ENCODE measurements at regions not wholly inside any gene's neighbourhood (a gene's known extent, or its start where the extent isn't known, plus 50 kb on each side); places are given as distances from the start of the nearest gene placed in this dataset.

DNA sequence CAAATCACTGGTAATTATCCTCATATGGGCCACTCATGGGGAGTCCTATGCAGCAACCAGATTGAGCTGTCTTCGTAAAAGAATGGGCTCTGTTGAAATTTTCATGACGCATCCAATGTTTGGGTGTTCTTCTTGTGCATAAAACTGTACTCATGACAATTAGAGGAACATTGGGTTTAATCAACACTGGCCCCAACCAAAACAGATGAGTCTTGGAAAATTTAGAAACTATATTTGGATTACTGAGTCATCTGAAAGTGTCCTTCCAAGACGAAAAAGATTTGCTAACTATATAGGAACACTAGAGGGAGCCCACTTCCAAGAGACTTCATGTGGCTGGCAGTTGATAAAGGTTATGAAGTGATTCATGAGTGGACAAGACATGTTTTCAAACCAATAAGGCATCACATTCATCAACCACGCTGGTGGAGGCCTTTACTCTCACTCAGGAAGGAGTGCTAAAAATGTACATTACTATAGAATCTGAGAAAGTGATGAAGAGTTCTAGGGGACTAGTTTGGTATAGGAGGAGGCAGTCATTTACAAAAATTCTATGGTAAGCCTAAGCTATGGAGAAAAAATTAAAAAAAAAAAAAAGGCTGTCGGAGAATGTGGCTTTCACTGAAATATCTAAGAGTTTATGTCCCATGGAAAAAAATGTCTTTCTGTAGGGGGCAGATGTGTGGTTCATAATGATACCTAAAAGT is 313.5 kb downstream of the PRDM9 start:
- Histone ChIP-seq H3K27me3 (ENCODE audit: control insufficient read depth, extremely low read depth, insufficient read depth, low read length) (no peaks in the 10 kb centered on the region), H3K27ac (ENCODE audit: control insufficient read depth, insufficient read depth, low read length) (no peak overlapping the region), H3K9me1 (ENCODE audit: control insufficient read depth, extremely low read depth, insufficient read depth, low read length) (no peaks in the 10 kb centered on the region), H3K79me2 (ENCODE audit: control insufficient read depth, insufficient read depth, low read length) (no peaks in the 10 kb centered on the region), H3K36me3 (ENCODE audit: control insufficient read depth in 2 of 2, extremely low read depth in 1 of 2, insufficient read depth in 2 of 2, low read length in 2 of 2) (no peaks in the 10 kb centered on the region), H3K4me2 (ENCODE audit: control insufficient read depth, extremely low read depth, insufficient read depth, low read depth, low read length) (no peak overlapping the region), H3K9me3 (ENCODE audit: control insufficient read depth, low read depth, low read length) (no peaks in the 10 kb centered on the region), H4K20me1 (ENCODE audit: control insufficient read depth, extremely low read depth, insufficient read depth, low read length) (no peaks in the 10 kb centered on the region), H3K4me3 (ENCODE audit: control insufficient read depth in 2 of 3, extremely low read depth in 1 of 3, insufficient read depth in 2 of 3, low read depth in 1 of 3, low read length in 3 of 3) (no peak overlapping the region), H2AFZ (ENCODE audit: control insufficient read depth, low read length) (no peak overlapping the region), H3K4me1 (ENCODE audit: control insufficient read depth, extremely low read depth, insufficient read depth, low read length) (no peaks in the 10 kb centered on the region), H3K9ac (ENCODE audit: control insufficient read depth, extremely low read depth, insufficient read depth, low read length) (no peak overlapping the region)
- no peak for DNase-seq (ENCODE audit: low read depth, low spot score)
- no peak for FAIRE-seq
- TF ChIP-seq, protein P1, sequence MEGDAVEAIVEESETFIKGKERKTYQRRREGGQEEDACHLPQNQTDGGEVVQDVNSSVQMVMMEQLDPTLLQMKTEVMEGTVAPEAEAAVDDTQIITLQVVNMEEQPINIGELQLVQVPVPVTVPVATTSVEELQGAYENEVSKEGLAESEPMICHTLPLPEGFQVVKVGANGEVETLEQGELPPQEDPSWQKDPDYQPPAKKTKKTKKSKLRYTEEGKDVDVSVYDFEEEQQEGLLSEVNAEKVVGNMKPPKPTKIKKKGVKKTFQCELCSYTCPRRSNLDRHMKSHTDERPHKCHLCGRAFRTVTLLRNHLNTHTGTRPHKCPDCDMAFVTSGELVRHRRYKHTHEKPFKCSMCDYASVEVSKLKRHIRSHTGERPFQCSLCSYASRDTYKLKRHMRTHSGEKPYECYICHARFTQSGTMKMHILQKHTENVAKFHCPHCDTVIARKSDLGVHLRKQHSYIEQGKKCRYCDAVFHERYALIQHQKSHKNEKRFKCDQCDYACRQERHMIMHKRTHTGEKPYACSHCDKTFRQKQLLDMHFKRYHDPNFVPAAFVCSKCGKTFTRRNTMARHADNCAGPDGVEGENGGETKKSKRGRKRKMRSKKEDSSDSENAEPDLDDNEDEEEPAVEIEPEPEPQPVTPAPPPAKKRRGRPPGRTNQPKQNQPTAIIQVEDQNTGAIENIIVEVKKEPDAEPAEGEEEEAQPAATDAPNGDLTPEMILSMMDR (optimal IDR thresholded peaks at IDR 0.05 in 1 of 3, IDR thresholded peaks at IDR 0.05 in 1 of 3, conservative IDR thresholded peaks at IDR 0.05 in 1 of 3; ENCODE audit: extremely low read depth in 1 of 3, insufficient read depth in 2 of 3, low read length in 3 of 3) = peak; percentile 7 to 16 (median 12)
- no peak for TF ChIP-seq EZH2 (IDR thresholded peaks at IDR 0.05; ENCODE audit: low read length)
- dilution Hi-C loops (cut with MboI; ENCODE audit: extremely low pct_ligation_motif_present, low sequenced_read_pairs) = no loop called here

DNA sequence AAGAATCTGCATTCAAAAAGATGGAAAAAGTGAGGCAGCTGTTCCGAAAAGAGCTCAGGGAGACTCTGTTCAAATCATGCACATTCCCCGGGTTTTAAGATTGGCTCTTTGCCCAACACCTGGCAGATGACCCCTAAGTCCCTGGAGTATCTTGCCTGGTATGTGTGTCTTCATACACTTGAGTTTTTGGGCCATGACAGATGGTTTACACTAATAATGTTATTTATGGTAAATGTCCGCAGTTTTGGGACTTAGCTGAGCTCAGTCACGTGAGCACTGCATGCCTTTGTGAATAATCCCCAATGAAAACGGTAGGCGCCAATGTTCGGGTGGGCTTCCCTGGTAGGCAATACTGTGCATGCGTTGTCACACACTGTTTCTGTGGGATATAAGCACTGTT is 316.1 kb downstream of the PRDM9 start:
- no peaks in the 10 kb centered on the region for H3K27me3 ChIP-seq (ENCODE audit: control insufficient read depth, extremely low read depth, insufficient read depth, low read length)
- no peak overlapping the region for H3K4me3 ChIP-seq (ENCODE audit: control insufficient read depth in 2 of 3, extremely low read depth in 1 of 3, insufficient read depth in 2 of 3, low read depth in 1 of 3, low read length in 3 of 3)
- dilution Hi-C loops (cut with MboI; ENCODE audit: extremely low pct_ligation_motif_present, low sequenced_read_pairs) = no loop called here

More for the DNA sequence above, 316.1 kb downstream of the PRDM9 start:
- Histone ChIP-seq H4K20me1 (ENCODE audit: control insufficient read depth, extremely low read depth, insufficient read depth, low read length) (no peaks in the 10 kb centered on the region), H3K36me3 (ENCODE audit: control insufficient read depth in 2 of 2, extremely low read depth in 1 of 2, insufficient read depth in 2 of 2, low read length in 2 of 2) (no peaks in the 10 kb centered on the region), H3K4me1 (ENCODE audit: control insufficient read depth, extremely low read depth, insufficient read depth, low read length) (no peaks in the 10 kb centered on the region), H3K9me3 (ENCODE audit: control insufficient read depth, low read depth, low read length) (no peaks in the 10 kb centered on the region), H3K27ac (ENCODE audit: control insufficient read depth, insufficient read depth, low read length) (no peak overlapping the region), H3K9ac (ENCODE audit: control insufficient read depth, extremely low read depth, insufficient read depth, low read length) (no peak overlapping the region), H3K9me1 (ENCODE audit: control insufficient read depth, extremely low read depth, insufficient read depth, low read length) (no peaks in the 10 kb centered on the region), H2AFZ (ENCODE audit: control insufficient read depth, low read length) (no peak overlapping the region), H3K79me2 (ENCODE audit: control insufficient read depth, insufficient read depth, low read length) (no peaks in the 10 kb centered on the region), H3K4me2 (ENCODE audit: control insufficient read depth, extremely low read depth, insufficient read depth, low read depth, low read length) (no peak overlapping the region)
- DNase-seq (ENCODE audit: low read depth, low spot score) = no peak
- TF ChIP-seq EZH2 (IDR thresholded peaks at IDR 0.05; ENCODE audit: low read length) = no peak
- TF ChIP-seq, protein P1 (optimal IDR thresholded peaks at IDR 0.05 in 1 of 3, IDR thresholded peaks at IDR 0.05 in 1 of 3, conservative IDR thresholded peaks at IDR 0.05 in 1 of 3; ENCODE audit: extremely low read depth in 1 of 3, insufficient read depth in 2 of 3, low read length in 3 of 3) = no peak
- no peak for FAIRE-seq
